Mononuclear cell (primary cell): ENCODE measurements at regions not wholly inside any gene's neighbourhood (a gene's known extent, or its start where the extent isn't known, plus 50 kb on each side); places are given as distances from the start of the nearest gene placed in this dataset.
"Not testable (repeated sequence)": the region's sequence is repeated elsewhere in the genome, so short reads cannot be mapped to it uniquely, and the experiment has no call there.

Source experiments
- H3K27me3 ChIP-seq: 2 replicates; pipeline ENCODE4 v1.6.0; 2011; ENCODE audit warnings: low read length, control low read depth; ENCODE audit not compliant: insufficient read depth
- H3K4me1 ChIP-seq: 2 replicates; pipeline ENCODE4 v1.5.1; 2011; ENCODE audit warnings: mild to moderate bottlenecking, low read length, control low read depth; ENCODE audit not compliant: insufficient read depth
- H3K4me3 ChIP-seq: 2 replicates; pipeline ENCODE4 v1.5.1; 2011; ENCODE audit warnings: mild to moderate bottlenecking, low read length, moderate library complexity
- H3K9me3 ChIP-seq: 2 replicates; pipeline ENCODE4 v1.5.1; 2011; ENCODE audit warnings: low read depth, mild to moderate bottlenecking, control low read depth, low read length

DNA sequence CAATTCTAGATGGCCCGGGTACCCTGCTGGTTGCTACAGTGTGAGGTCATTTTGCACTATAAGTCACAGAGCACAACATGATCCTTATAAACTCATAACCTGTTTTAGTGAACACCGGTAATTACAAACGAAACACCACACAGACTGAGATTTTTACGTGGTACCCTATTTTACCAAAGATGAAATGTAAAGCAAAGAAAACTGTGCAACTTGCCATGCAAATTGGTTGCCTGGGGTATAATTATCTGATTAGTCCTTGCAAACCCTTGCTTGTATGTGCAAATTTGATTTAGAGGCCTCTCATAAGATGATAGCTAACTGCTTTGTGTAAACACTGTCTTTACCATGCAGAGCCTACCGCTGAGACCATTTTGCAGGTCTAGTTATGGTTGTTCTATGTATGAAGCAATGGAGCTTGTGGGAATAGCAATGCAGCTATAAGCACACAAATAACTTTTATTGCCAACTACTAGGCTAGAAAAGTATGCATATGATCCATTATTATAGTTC is 372.1 kb upstream of the FAR2 start:
- no peak overlapping the region for H3K4me3 ChIP-seq
- H3K4me1 ChIP-seq: no peaks in the 10 kb centered on the region
- no peaks in the 10 kb centered on the region for H3K9me3 ChIP-seq
- H3K27me3 ChIP-seq: no peaks in the 10 kb centered on the region

DNA sequence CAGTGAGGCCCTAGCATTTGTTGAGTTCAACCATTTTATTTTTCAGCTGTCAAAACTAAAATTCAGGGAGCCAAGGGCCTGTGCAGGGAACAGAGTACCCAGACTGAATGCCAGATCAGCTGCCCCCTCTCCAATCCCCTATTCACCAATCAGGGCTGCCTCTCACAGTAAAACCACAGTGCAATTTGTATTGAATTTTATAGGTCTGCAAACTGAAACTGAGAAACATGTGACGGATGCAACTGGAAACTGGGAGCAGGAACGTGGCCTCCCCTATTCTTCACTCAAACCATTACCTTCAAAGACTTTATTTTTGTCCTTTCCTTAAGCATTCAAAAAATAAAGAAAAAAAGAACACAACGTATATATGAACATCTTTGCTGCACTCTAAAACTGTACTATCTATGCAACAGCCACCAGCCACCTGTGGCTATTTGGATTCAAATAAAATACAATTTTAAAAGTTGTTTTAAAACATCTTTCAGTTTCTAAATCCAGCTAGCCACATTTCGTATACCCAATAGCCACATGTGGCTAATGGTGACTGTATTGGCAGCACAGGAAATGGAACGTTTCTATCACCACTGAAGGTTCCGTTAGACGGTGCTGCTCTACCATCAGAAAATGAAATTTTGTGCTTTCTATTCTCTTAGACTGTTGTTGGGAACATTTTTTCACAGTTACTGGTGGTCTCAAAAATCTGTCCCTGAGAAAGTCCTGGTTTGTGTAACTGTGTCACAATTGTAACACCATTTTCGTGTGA is 371.3 kb upstream of the FAR2 start:
- no peaks in the 10 kb centered on the region for H3K27me3 ChIP-seq
- no peaks in the 10 kb centered on the region for H3K4me1 ChIP-seq
- H3K4me3 ChIP-seq: no peak overlapping the region
- no peaks in the 10 kb centered on the region for H3K9me3 ChIP-seq

DNA sequence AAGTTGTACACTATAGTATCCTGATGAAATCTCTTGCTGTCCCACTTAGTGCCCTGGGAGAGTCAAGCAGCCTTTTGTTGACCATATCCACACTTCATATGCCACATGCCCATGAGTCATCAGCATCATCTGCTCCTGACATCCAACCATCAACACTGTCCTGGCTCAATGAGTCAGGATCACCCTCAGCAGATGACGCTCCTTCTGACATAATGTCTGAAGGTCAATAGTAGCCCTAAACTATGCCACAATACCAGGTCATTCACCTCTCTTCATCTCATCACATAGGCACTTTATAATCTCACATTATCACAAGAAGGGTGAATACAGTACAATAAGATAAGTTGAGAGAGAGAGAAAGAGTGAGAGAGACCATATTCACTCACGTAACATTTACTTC is 369.0 kb upstream of the FAR2 start:
- Histone ChIP-seq H3K4me3 (no peak overlapping the region), H3K9me3 (no peaks in the 10 kb centered on the region), H3K4me1 (no peaks in the 10 kb centered on the region), H3K27me3 (no peaks in the 10 kb centered on the region)

GRCh38 chr12:28780960-28781359 is 368.1 kb upstream of the FAR2 start:
- H3K4me3 ChIP-seq: no peak overlapping the region
- no peaks in the 10 kb centered on the region for H3K4me1 ChIP-seq
- H3K9me3 ChIP-seq: no peaks in the 10 kb centered on the region
- no peaks in the 10 kb centered on the region for H3K27me3 ChIP-seq

DNA sequence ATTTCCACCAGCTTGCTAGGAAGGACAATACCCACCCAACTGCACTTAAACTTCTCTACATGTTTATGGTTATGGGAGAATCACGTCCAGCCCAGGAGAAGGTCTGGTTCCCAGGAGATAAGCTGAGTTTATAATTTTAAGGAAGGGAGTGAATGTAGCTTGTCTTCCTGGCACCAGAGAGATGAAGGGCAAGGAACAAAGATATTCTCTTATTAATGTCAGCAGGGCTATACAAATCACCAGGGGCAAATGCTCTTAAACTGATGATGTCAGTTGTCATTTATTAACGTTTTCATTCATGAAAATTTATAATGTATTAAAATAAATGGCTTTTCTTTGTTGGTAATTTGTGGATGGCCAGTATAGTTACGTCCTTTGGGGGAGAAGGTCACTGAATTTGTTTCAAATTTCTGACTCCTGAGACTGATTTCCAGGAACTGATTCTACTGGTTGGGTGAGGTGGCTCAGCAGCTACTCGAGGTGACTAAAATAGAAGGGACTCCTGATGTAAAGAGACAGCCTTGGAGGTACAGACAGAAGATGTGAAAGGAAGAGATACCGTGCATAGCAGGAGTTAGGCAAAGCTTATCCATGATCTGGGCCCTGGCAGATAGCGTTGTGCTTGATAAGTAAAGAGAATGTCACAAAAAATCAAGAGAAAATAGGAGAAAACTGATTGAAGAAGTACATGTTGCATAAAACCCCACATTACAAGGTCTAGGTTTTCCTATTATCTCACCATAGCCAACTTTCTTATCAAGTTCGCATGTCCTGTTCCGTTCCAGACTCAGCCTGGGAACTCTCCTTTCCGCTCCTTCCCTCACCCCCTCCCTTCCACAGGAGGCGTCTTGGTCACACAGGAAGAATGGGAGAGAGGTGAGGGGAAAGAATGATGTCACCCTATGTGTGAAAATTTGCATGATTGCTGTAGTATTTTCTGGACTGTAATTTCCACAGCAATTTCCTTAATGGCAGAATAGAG is 367.1 kb upstream of the FAR2 start:
- Histone ChIP-seq H3K4me1 (no peaks in the 10 kb centered on the region), H3K9me3 (no peaks in the 10 kb centered on the region), H3K4me3 (no peak overlapping the region), H3K27me3 (no peaks in the 10 kb centered on the region)

GRCh38 chr12:28782812-28783211 is 366.3 kb upstream of the FAR2 start:
- Histone ChIP-seq H3K4me3 (no peak overlapping the region), H3K4me1 (no peaks in the 10 kb centered on the region)

GRCh38 chr12:28787151-28787550 is 361.9 kb upstream of the FAR2 start:
- Histone ChIP-seq H3K4me3 (no peak overlapping the region), H3K27me3 (no peaks in the 10 kb centered on the region), H3K9me3 (no peaks in the 10 kb centered on the region), H3K4me1 (no peaks in the 10 kb centered on the region)

More at GRCh38 chr12:28782812-28783211, 366.3 kb upstream of the FAR2 start:
- no peaks in the 10 kb centered on the region for H3K9me3 ChIP-seq
- no peaks in the 10 kb centered on the region for H3K27me3 ChIP-seq

- not testable (repeated sequence) for H3K4me3 ChIP-seq, H3K9me3 ChIP-seq, H3K4me1 ChIP-seq, H3K27me3 ChIP-seq
Observed at GRCh38 chr12:28788256-28788655, 360.8 kb upstream of the FAR2 start.

GRCh38 chr12:28793581-28794151 is 355.4 kb upstream of the FAR2 start:
- H3K9me3 ChIP-seq: no peaks in the 10 kb centered on the region
- no peaks in the 10 kb centered on the region for H3K27me3 ChIP-seq
- H3K4me1 ChIP-seq: peaks cover 1% of the 10 kb centered on the region
- no peak overlapping the region for H3K4me3 ChIP-seq

- peaks cover 7% of the 10 kb centered on the region for H3K4me1 ChIP-seq
- no peaks in the 10 kb centered on the region for H3K9me3 ChIP-seq
- no peaks in the 10 kb centered on the region for H3K27me3 ChIP-seq
- H3K4me3 ChIP-seq: no peak overlapping the region
Observed at GRCh38 chr12:28794211-28794610, 354.9 kb upstream of the FAR2 start.

DNA sequence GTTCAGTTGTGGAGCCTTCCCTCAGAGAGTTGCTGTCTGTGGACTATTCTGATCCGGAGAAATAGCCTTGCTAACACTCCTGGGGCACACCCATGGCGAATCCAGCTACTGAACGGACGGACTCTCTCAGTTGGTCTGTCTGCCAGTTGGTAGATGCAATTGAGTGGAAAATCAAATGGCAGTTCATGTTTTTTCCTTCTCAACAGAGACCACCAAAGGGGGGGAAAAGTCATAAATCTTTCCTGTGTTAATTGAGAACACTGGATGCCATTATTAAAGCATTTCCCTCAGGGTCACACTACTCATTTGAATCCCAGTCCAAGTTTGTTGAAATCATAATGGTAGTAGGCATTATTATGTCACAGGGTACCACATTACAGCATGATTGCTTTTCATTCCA is 354.3 kb upstream of the FAR2 start:
- no peaks in the 10 kb centered on the region for H3K27me3 ChIP-seq
- H3K9me3 ChIP-seq: no peaks in the 10 kb centered on the region
- H3K4me1 ChIP-seq: peaks cover 9% of the 10 kb centered on the region
- H3K4me3 ChIP-seq: no peak overlapping the region

DNA sequence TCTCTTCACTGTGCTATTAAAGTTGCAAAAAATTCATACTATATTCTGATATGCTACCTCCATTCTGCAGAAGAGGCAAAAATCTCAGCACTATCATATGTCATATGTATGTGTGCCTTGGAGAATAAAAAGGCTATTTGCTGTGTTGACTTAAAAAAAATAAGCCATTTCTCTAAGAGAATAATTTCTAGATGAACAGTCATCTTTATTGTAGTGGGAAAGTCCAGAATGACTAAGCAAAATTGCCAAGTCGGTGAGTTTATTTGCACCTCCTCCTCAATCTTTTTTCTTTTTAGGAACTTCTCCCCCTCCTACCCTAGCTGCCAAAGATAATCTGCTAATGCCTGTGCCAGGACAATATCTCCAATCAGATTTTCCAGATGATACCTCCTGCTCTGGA is 353.8 kb upstream of the FAR2 start:
- Histone ChIP-seq H3K4me3 (no peak overlapping the region), H3K9me3 (no peaks in the 10 kb centered on the region), H3K27me3 (no peaks in the 10 kb centered on the region), H3K4me1 (peaks cover 9% of the 10 kb centered on the region)

- no peak overlapping the region for H3K4me3 ChIP-seq
Observed at GRCh38 chr12:28799348-28799747, 349.7 kb upstream of the FAR2 start.

GRCh38 chr12:28800129-28800528 is 348.9 kb upstream of the FAR2 start:
- no peak overlapping the region for H3K4me3 ChIP-seq
- no peaks in the 10 kb centered on the region for H3K9me3 ChIP-seq

More at GRCh38 chr12:28799348-28799747, 349.7 kb upstream of the FAR2 start:
- Histone ChIP-seq H3K4me1 (peaks cover 14% of the 10 kb centered on the region), H3K9me3 (no peaks in the 10 kb centered on the region), H3K27me3 (no peaks in the 10 kb centered on the region)

More at GRCh38 chr12:28800129-28800528, 348.9 kb upstream of the FAR2 start:
- Histone ChIP-seq H3K4me1 (peaks cover 14% of the 10 kb centered on the region), H3K27me3 (no peaks in the 10 kb centered on the region)
